OCI-LY7 (cell line): ENCODE measurements at regions not wholly inside any gene's neighbourhood (a gene's known extent, or its start where the extent isn't known, plus 50 kb on each side); places are given as distances from the start of the nearest gene placed in this dataset.

ENCODE experiments used
- BruUV-seq: library from RNA; stranded (reverse); fragments of 400-500 nt; replicated peaks from 2 replicates; lab custom pipeline; 2021; lab: Mats Ljungman, UMichigan
- CTCF ChIA-PET: fragments of 300-600 bp; sonication (Branson Sonifier 250); formaldehyde crosslinking; loops from one replicate; lab custom pipeline; 2022; ENCODE audit warnings: antibody characterized with exemption; ENCODE audit not compliant: unreplicated experiment; lab: Charles Lee
- POLR2A ChIA-PET: fragments of 300-600 bp; sonication (Branson Sonifier 250); formaldehyde crosslinking; loops from one replicate; lab custom pipeline; 2022; ENCODE audit warnings: antibody characterized with exemption; lab: Charles Lee
- DNase-seq: peaks from one replicate; pipeline ENCODE4 v3.0.0-alpha.2; 2015; ENCODE audit warnings: low spot score
- H2AFZ ChIP-seq: fragments of 200-600 bp; sonication (generic), shearing (Covaris generic); 2 replicates; pipeline ENCODE4 v1.6.1; 2014; ENCODE audit warnings: mild to moderate bottlenecking, antibody characterized with exemption, low read length, moderate library complexity
- H3K27ac ChIP-seq: fragments of 200-600 bp; sonication (generic); 2 replicates; pipeline ENCODE4 v1.5.1; 2014; ENCODE audit warnings: mixed run types, low read depth, mild to moderate bottlenecking, moderate library complexity, low read length, inconsistent platforms; ENCODE audit not compliant: poor library complexity, severe bottlenecking
- H3K36me3 ChIP-seq: fragments of 200-600 bp; sonication (generic); 2 replicates; pipeline ENCODE4 v1.6.1; 2014; ENCODE audit warnings: mild to moderate bottlenecking, antibody characterized with exemption, low read length, moderate library complexity, mixed read lengths; ENCODE audit not compliant: insufficient read depth
- H3K4me1 ChIP-seq: fragments of 200-600 bp; sonication (generic); 2 replicates; pipeline ENCODE4 v1.5.1; 2014; ENCODE audit warnings: mild to moderate bottlenecking, low read length; ENCODE audit not compliant: insufficient read depth, poor library complexity, severe bottlenecking
- H3K4me2 ChIP-seq: fragments of 200-600 bp; sonication (generic); 2 replicates; pipeline ENCODE4 v1.6.1; 2014; ENCODE audit warnings: mild to moderate bottlenecking, low read length
- H3K4me3 ChIP-seq: fragments of 200-600 bp; sonication (generic); 2 replicates; pipeline ENCODE4 v1.5.1; 2014; ENCODE audit warnings: mild to moderate bottlenecking, low read depth, low read length; ENCODE audit not compliant: poor library complexity, severe bottlenecking
- H3K79me2 ChIP-seq: fragments of 200-600 bp; sonication (generic); 2 replicates; pipeline ENCODE4 v1.6.1; 2016; ENCODE audit warnings: low read depth, mild to moderate bottlenecking, low read length, moderate library complexity, mixed read lengths; ENCODE audit not compliant: insufficient read depth
- H3K9me2 ChIP-seq: fragments of 200-600 bp; sonication (generic); 2 replicates; pipeline ENCODE4 v1.6.1; 2016; ENCODE audit warnings: mild to moderate bottlenecking, low read length, mixed read lengths; ENCODE audit not compliant: insufficient read depth
- H3K9me3 ChIP-seq: fragments of 200-600 bp; sonication (generic); 2 replicates; pipeline ENCODE4 v1.6.1; 2014; ENCODE audit warnings: mild to moderate bottlenecking, mixed run types, low read length, mixed read lengths
- H4K20me1 ChIP-seq: fragments of 200-600 bp; sonication (generic); 2 replicates; pipeline ENCODE4 v1.6.1; 2014; ENCODE audit warnings: mild to moderate bottlenecking, antibody characterized with exemption, low read length, moderate library complexity, mixed read lengths; ENCODE audit not compliant: insufficient read depth
- CTCF ChIP-seq: fragments of 200-600 bp; sonication (generic); conservative IDR thresholded peaks from 2 replicates; pipeline ENCODE4 v1.5.1; 2014; ENCODE audit warnings: mild to moderate bottlenecking, antibody characterized with exemption, low read length, moderate library complexity, mixed read lengths
- EZH2phosphoT487 ChIP-seq: fragments of 200-600 bp; sonication (generic); IDR thresholded peaks from 2 replicates; pipeline ENCODE4 v1.6.1; 2018; ENCODE audit warnings: low read depth, borderline replicate concordance, mild to moderate bottlenecking, mixed run types, antibody characterized with exemption, low read length, moderate library complexity, mixed read lengths
- intact Hi-C: fragments of 100-400 bp; cut with micrococcal nuclease; formaldehyde crosslinking; loops from one replicate; pipeline ENCODE4 v1.10.0; 2022; ENCODE audit not compliant: unreplicated experiment

DNA sequence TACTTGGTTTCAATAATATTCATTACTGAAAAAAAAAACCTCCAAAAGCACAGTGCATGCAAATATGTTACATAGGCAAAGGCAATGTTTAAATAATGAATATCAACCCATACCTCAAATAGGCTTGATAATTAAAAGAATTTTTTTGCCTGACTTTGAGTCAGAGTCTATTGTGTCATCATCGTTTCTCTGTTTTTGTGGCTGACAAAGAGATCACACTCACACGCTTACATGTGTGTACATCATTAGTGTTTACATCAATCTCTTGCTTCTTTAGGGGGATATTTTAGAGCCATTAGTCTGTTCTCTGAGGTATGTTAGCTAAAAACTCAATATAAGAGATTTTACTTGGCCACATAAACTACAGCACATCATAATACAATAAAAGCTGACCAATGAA is 150.3 kb upstream of the MMADHC start:
- intact Hi-C loops: no loop called here
- ChIA-PET CTCF (no interaction called here), POLR2A (no interaction called here)
- BruUV-seq: no TSS peak
- no peak for DNase-seq
- Histone ChIP-seq H3K4me2 (no peak overlapping the region), H3K79me2 (no peaks in the 10 kb centered on the region), H2AFZ (no peak overlapping the region), H3K36me3 (no peaks in the 10 kb centered on the region), H3K4me3 (no peak overlapping the region), H4K20me1 (no peaks in the 10 kb centered on the region), H3K4me1 (no peaks in the 10 kb centered on the region), H3K9me2 (no peaks in the 10 kb centered on the region), H3K9me3 (no peaks in the 10 kb centered on the region), H3K27ac (no peak overlapping the region)
- TF ChIP-seq CTCF (no peak), EZH2phosphoT487 (no peak)

DNA sequence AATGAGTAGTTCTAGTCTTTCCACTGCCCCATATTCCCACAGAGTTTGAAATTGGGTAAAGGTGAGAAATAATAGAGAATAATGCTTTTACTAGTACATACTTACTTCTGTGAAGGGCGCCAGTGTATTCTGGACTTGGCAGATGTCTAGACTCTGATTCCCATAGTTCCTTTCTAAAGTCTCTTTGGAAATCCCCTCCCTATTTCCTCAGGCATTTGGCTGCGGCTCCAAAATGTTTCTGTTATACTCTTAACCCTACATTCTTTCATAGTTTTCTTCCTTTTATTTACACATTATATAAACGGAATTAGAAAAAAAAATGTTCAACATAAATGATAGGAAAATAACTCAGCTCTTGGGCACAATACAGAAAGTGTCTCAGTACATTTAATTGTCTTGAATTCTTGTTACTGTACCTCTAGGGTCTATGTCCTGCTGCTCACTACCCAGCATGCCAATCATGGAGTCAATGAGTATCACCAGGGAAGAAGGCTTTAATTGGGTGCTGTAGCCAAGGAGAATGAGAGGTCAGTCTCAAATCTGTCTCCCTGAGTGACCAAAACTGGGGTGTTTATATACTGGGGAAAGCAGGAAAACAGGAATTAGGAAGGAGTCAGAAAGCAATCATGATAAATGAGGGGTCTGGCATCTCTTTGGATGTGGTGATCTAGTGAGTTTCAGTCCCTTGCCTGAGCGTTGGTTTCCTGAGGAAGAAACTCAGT is 147.8 kb upstream of the MMADHC start:
- H3K36me3 ChIP-seq: no peaks in the 10 kb centered on the region
- H3K4me2 ChIP-seq: no peak overlapping the region
- H3K27ac ChIP-seq: no peak overlapping the region
- no peak for TF ChIP-seq CTCF
- TF ChIP-seq EZH2phosphoT487: no peak
- no peak overlapping the region for H3K4me3 ChIP-seq
- no peaks in the 10 kb centered on the region for H3K79me2 ChIP-seq
- no peak overlapping the region for H2AFZ ChIP-seq
- no peaks in the 10 kb centered on the region for H4K20me1 ChIP-seq
- no TSS peak for BruUV-seq
- H3K9me3 ChIP-seq: no peaks in the 10 kb centered on the region
- intact Hi-C loops: no loop called here
- no peak for DNase-seq
- POLR2A ChIA-PET: interaction anchor here (0.7 kb wide), 1 partner anchor 14 kb away, joined by 3 read pairs; no protein-coding TSS in a partner anchor
- no peaks in the 10 kb centered on the region for H3K9me2 ChIP-seq
- H3K4me1 ChIP-seq: no peaks in the 10 kb centered on the region
- CTCF ChIA-PET: no interaction called here
